ENCODE measurements at regions not wholly inside any gene's neighbourhood (a gene's known extent, or its start where the extent isn't known, plus 50 kb on each side); places are given as distances from the start of the nearest gene placed in this dataset.

DNA sequence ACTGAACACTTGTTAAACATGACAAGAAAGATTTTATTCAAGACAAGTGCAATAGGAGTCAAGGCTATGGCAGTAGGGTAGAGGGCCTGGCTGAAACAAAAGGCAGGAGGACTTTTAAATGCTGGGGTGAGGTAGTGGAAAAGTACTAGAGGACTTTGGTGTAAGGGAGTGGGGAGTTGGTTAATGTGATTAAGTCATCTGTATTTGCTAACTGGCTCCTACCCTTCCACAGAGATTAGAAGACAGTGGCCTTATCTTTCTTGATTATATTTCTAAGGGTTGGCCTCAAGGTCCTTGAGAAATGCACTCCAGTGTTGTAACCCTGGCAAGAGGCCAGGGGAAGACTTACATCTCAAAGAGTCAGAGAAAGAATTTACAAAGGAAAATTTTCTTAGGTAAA is 160.2 kb upstream of the FTMT start:
- Histone ChIP-seq H3K4me3 (no peak overlapping the region), H3K27me3 (peaks cover 0 to 4% (median 0%) of the 10 kb centered on the region in 3 donors), H3K36me3 (no peaks in the 10 kb centered on the region), H3K9me3 (no peaks in the 10 kb centered on the region), H3K27ac (no peak overlapping the region), H3K4me1 (no peaks in the 10 kb centered on the region)
- no peak for DNase-seq
- intact Hi-C loops (cut with DNase I), result no loop called here
- TF ChIP-seq EP300 (IDR thresholded peaks at IDR 0.05), result no peak

DNA sequence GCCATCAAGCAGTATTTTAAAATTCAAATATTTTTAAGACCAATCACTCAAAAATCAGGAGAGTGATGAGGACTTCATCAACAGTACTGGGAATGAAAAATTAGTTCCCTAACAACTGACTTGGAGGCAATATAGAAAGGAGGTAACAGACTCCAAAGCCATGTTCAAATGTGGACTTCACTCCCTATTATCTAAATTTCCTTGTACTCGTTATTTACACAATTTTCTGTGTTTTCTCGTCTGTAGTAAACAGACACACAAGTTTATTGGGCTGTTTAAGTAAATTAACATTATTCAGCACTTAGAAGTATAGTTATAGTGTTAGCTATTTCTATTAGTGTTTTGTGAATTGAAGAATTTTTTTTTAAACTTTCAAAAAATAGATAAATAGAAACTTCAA is 159.5 kb upstream of the FTMT start:
- TF ChIP-seq POLR2A (IDR thresholded peaks at IDR 0.05) (no peak), EP300 (IDR thresholded peaks at IDR 0.05) (no peak)

DNA sequence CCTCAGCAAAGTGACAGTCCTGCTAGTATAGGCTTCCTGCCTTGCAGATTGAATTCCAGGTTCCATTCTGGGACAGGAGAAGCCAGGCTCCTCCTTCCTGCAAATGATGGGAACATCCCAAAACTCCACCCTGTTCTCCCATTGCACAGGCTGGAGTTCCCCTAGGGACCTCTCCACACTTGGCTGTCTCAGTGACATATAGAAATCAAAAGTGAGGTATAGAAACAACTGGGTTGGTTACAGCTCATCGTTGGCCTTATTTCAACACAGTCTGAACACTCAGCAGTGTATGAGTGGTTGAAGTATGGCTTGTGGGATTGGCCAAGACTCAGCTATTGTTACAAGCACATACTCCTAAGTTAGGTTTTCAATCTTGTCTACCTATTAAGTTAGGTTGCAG is 157.8 kb upstream of the FTMT start:
- DNase-seq, result no peak
- no peak overlapping the region for H3K27ac ChIP-seq
- no peaks in the 10 kb centered on the region for H3K4me1 ChIP-seq
- TF ChIP-seq POLR2A (IDR thresholded peaks at IDR 0.05), result no peak
- TF ChIP-seq POLR2AphosphoS5 (IDR thresholded peaks at IDR 0.05), result no peak
- no peak for TF ChIP-seq EP300 (IDR thresholded peaks at IDR 0.05)
- TF ChIP-seq, protein P1, sequence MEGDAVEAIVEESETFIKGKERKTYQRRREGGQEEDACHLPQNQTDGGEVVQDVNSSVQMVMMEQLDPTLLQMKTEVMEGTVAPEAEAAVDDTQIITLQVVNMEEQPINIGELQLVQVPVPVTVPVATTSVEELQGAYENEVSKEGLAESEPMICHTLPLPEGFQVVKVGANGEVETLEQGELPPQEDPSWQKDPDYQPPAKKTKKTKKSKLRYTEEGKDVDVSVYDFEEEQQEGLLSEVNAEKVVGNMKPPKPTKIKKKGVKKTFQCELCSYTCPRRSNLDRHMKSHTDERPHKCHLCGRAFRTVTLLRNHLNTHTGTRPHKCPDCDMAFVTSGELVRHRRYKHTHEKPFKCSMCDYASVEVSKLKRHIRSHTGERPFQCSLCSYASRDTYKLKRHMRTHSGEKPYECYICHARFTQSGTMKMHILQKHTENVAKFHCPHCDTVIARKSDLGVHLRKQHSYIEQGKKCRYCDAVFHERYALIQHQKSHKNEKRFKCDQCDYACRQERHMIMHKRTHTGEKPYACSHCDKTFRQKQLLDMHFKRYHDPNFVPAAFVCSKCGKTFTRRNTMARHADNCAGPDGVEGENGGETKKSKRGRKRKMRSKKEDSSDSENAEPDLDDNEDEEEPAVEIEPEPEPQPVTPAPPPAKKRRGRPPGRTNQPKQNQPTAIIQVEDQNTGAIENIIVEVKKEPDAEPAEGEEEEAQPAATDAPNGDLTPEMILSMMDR (IDR thresholded peaks at IDR 0.05), result no peak
- no peaks in the 10 kb centered on the region for H3K36me3 ChIP-seq
- 69 to 76% methylated on average over 1 of the region's 1 CpG for WGBS, 2 donors
- H3K9me3 ChIP-seq, result no peaks in the 10 kb centered on the region
- no peak overlapping the region for H3K4me3 ChIP-seq
- H3K27me3 ChIP-seq, result peaks cover 0 to 4% (median 0%) of the 10 kb centered on the region in 3 donors
- intact Hi-C loops (cut with DNase I), result no loop called here

More for the DNA sequence above, 159.5 kb upstream of the FTMT start:
- Histone ChIP-seq H3K9me3 (no peaks in the 10 kb centered on the region), H3K27ac (no peak overlapping the region), H3K4me1 (no peaks in the 10 kb centered on the region), H3K36me3 (no peaks in the 10 kb centered on the region), H3K4me3 (no peak overlapping the region), H3K27me3 (peaks cover 0 to 4% (median 0%) of the 10 kb centered on the region in 3 donors)
- DNase-seq, result no peak
- WGBS, 2 donors, result 10 to 57% methylated on average over 2 of the region's 2 CpGs
- intact Hi-C loops (cut with DNase I), result no loop called here

DNA sequence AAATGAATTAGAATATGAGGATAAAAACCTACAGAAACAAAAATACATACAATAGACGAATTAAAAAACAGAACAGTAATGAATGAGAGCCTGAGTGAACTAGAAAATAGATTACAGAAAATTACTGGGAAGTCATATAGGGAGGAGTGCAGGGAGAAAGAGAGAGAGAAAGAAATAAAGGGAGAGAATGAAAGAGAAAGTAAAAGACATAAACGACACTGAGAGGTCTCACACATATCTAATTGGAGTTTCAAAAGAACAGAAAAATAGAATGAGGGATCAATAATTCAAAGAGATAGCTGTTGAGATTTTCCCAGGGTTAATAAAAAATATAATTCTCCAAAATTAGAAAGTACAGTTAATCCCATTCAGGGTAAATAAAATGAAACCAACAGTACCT is 156.4 kb upstream of the FTMT start:
- DNase-seq, result no peak
- intact Hi-C loops (cut with DNase I), result no loop called here
- Histone ChIP-seq H3K4me3 (no peak overlapping the region), H3K27ac (no peak overlapping the region), H3K4me1 (no peaks in the 10 kb centered on the region), H3K27me3 (peaks cover 0 to 3% (median 0%) of the 10 kb centered on the region in 3 donors), H3K9me3 (no peaks in the 10 kb centered on the region), H3K36me3 (no peaks in the 10 kb centered on the region)
- WGBS, 2 donors, result 41 to 74% methylated on average over 2 of the region's 2 CpGs
- TF ChIP-seq, protein P1 (IDR thresholded peaks at IDR 0.05), result no peak
- TF ChIP-seq POLR2AphosphoS5 (IDR thresholded peaks at IDR 0.05), result no peak
- no peak for TF ChIP-seq EP300 (IDR thresholded peaks at IDR 0.05)
- TF ChIP-seq POLR2A (IDR thresholded peaks at IDR 0.05), result no peak

DNA sequence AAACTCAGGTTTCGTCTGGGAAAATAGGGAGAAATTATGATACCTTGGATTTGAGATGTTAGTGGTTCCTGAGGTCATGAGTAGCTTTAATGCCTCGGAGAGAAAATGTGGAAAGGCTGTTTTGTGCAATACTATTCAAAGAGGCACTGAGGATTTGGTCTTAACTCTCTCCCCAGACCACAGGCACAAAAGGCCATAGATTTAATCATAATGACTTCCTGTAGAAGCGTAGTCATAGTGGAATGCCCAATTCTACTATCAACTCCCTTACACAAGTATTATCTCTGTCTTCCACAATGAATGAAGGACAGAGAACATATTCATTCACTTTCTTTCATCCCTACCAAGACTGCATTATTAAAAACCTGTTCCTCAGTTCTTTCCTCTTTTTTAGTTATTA is 153.0 kb upstream of the FTMT start:
- whole genome bisulfite sequencing, 2 donors, result 78 to 87% methylated on average over 3 of the region's 3 CpGs
- intact Hi-C loops (cut with DNase I), result no loop called here
- H3K4me1 ChIP-seq, result no peaks in the 10 kb centered on the region
- no peak for DNase-seq
- no peaks in the 10 kb centered on the region for H3K36me3 ChIP-seq
- H3K27ac ChIP-seq, result no peak overlapping the region
- TF ChIP-seq POLR2AphosphoS5 (IDR thresholded peaks at IDR 0.05) (no peak), EP300 (IDR thresholded peaks at IDR 0.05) (no peak), POLR2A (IDR thresholded peaks at IDR 0.05) (no peak)
- TF ChIP-seq, protein P1 (IDR thresholded peaks at IDR 0.05), result no peak
- H3K9me3 ChIP-seq, result no peaks in the 10 kb centered on the region
- H3K27me3 ChIP-seq, result no peaks in the 10 kb centered on the region
- no peak overlapping the region for H3K4me3 ChIP-seq

DNA sequence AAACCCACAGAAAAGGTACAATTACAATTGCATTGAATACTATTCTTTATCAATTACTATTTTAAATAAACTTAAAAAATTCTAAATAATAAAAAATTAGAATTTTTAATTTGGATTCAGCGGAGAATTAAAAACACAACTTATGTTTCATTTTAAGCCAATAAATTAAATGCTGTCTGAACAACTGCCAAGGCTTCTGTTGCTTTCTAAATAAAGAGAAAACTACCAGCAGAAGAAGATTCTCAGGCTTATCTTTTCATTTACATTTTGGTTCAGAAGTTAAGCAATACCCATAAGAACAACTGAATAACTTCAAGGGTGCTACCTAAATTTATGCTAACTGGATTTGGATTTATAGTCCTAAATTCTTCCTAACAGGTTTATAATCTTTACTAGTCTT is 150.0 kb upstream of the FTMT start:
- DNase-seq, result no peak
- Histone ChIP-seq H3K4me3 (no peak overlapping the region), H3K9me3 (no peaks in the 10 kb centered on the region), H3K27me3 (no peaks in the 10 kb centered on the region), H3K4me1 (no peaks in the 10 kb centered on the region), H3K36me3 (no peaks in the 10 kb centered on the region), H3K27ac (no peak overlapping the region)
- intact Hi-C loops (cut with DNase I), result no loop called here
- TF ChIP-seq POLR2A (IDR thresholded peaks at IDR 0.05), result no peak
- no peak for TF ChIP-seq EP300 (IDR thresholded peaks at IDR 0.05)
- no peak for TF ChIP-seq POLR2AphosphoS5 (IDR thresholded peaks at IDR 0.05)
- TF ChIP-seq, protein P1 (IDR thresholded peaks at IDR 0.05), result no peak
- 85 to 93% methylated on average over 1 of the region's 1 CpG for WGBS, 2 donors

Data from sigmoid colon (tissue), 6 donors.